ENCODE measurements at regions not wholly inside any gene's neighbourhood (a gene's known extent, or its start where the extent isn't known, plus 50 kb on each side); places are given as distances from the start of the nearest gene placed in this dataset.

GRCh38 chr2:38446418-38446817 lies 69.3 kb upstream of the ATL2 start:
- H3K27me3 ChIP-seq (ENCODE audit: control insufficient read depth, insufficient read depth, low read length) = no peaks in the 10 kb centered on the region
- no peaks in the 10 kb centered on the region for H3K36me3 ChIP-seq (ENCODE audit: control insufficient read depth, insufficient read depth, low read length)
- no peak overlapping the region for H3K4me3 ChIP-seq (ENCODE audit: low read depth, low read length)
- DNase-seq (ENCODE audit: low read depth) = no peak
- no peak for TF ChIP-seq CTCF (IDR thresholded peaks at IDR 0.05; ENCODE audit: insufficient read depth, low read length, poor library complexity, severe bottlenecking)

GRCh38 chr2:38444247-38444646 lies 67.2 kb upstream of the ATL2 start:
- no peak for TF ChIP-seq CTCF (IDR thresholded peaks at IDR 0.05; ENCODE audit: insufficient read depth, low read length, poor library complexity, severe bottlenecking)
- no peaks in the 10 kb centered on the region for H3K36me3 ChIP-seq (ENCODE audit: control insufficient read depth, insufficient read depth, low read length)
- no peaks in the 10 kb centered on the region for H3K27me3 ChIP-seq (ENCODE audit: control insufficient read depth, insufficient read depth, low read length)
- DNase-seq (ENCODE audit: low read depth) = no peak
- no peak overlapping the region for H3K4me3 ChIP-seq (ENCODE audit: low read depth, low read length)

GRCh38 chr2:38442643-38443541 lies 65.8 kb upstream of the ATL2 start:
- Histone ChIP-seq H3K4me3 (ENCODE audit: low read depth, low read length) (no peak overlapping the region), H3K36me3 (ENCODE audit: control insufficient read depth, insufficient read depth, low read length) (no peaks in the 10 kb centered on the region), H3K27me3 (ENCODE audit: control insufficient read depth, insufficient read depth, low read length) (no peaks in the 10 kb centered on the region)
- TF ChIP-seq CTCF (IDR thresholded peaks at IDR 0.05; ENCODE audit: insufficient read depth, low read length, poor library complexity, severe bottlenecking) = no peak
- DNase-seq (ENCODE audit: low read depth) = no peak

- Histone ChIP-seq H3K4me3 (ENCODE audit: low read depth, low read length) (no peak overlapping the region), H3K27me3 (ENCODE audit: control insufficient read depth, insufficient read depth, low read length) (no peaks in the 10 kb centered on the region), H3K36me3 (ENCODE audit: control insufficient read depth, insufficient read depth, low read length) (no peaks in the 10 kb centered on the region)
- no peak for DNase-seq (ENCODE audit: low read depth)
- no peak for TF ChIP-seq CTCF (IDR thresholded peaks at IDR 0.05; ENCODE audit: insufficient read depth, low read length, poor library complexity, severe bottlenecking)
These were observed 64.3 kb upstream of the ATL2 start for GRCh38 chr2:38441346-38441745.

- Histone ChIP-seq H3K27me3 (ENCODE audit: control insufficient read depth, insufficient read depth, low read length) (no peaks in the 10 kb centered on the region), H3K36me3 (ENCODE audit: control insufficient read depth, insufficient read depth, low read length) (no peaks in the 10 kb centered on the region), H3K4me3 (ENCODE audit: low read depth, low read length) (no peak overlapping the region)
- DNase-seq (ENCODE audit: low read depth) = no peak
- no peak for TF ChIP-seq CTCF (IDR thresholded peaks at IDR 0.05; ENCODE audit: insufficient read depth, low read length, poor library complexity, severe bottlenecking)
These were observed 63.6 kb upstream of the ATL2 start for GRCh38 chr2:38440655-38441054.

- TF ChIP-seq CTCF (IDR thresholded peaks at IDR 0.05; ENCODE audit: insufficient read depth, low read length, poor library complexity, severe bottlenecking) = no peak
- no peaks in the 10 kb centered on the region for H3K27me3 ChIP-seq (ENCODE audit: control insufficient read depth, insufficient read depth, low read length)
These were observed 62.8 kb upstream of the ATL2 start for GRCh38 chr2:38439863-38440262.

More at GRCh38 chr2:38439863-38440262, 62.8 kb upstream of the ATL2 start:
- no peak for DNase-seq (ENCODE audit: low read depth)
- Histone ChIP-seq H3K36me3 (ENCODE audit: control insufficient read depth, insufficient read depth, low read length) (no peaks in the 10 kb centered on the region), H3K4me3 (ENCODE audit: low read depth, low read length) (no peak overlapping the region)
